Calu3 (cell line): ENCODE measurements at regions not wholly inside any gene's neighbourhood (a gene's known extent, or its start where the extent isn't known, plus 50 kb on each side); places are given as distances from the start of the nearest gene placed in this dataset.

Source experiments
- BruUV-seq: library from RNA; stranded (reverse); fragments of 400-500 nt; replicated peaks from 2 replicates; lab custom pipeline; 2021; lab: Mats Ljungman, UMichigan
- CTCF ChIA-PET: fragments of 300-600 bp; sonication (Branson Sonifier 250); formaldehyde crosslinking; loops from one replicate; lab custom pipeline; 2022; ENCODE audit warnings: antibody characterized with exemption; lab: Charles Lee
- DNase-seq: peaks from one replicate; pipeline ENCODE4 v3.0.0; 2022
- H3K27ac Mint-ChIP-seq: one replicate; pipeline ENCODE4 v1.8.0; 2022; ENCODE audit warnings: mixed read lengths; ENCODE audit not compliant: unreplicated experiment
- H3K27me3 Mint-ChIP-seq: one replicate; pipeline ENCODE4 v1.8.0; 2022; ENCODE audit warnings: mixed read lengths; ENCODE audit not compliant: unreplicated experiment
- H3K36me3 Mint-ChIP-seq: one replicate; pipeline ENCODE4 v1.8.0; 2022; ENCODE audit warnings: mild to moderate bottlenecking, moderate library complexity, mixed read lengths; ENCODE audit not compliant: insufficient read depth, unreplicated experiment
- H3K4me1 Mint-ChIP-seq: one replicate; pipeline ENCODE4 v1.8.0; 2022; ENCODE audit warnings: mild to moderate bottlenecking, low read depth, mixed read lengths; ENCODE audit not compliant: unreplicated experiment
- H3K4me3 Mint-ChIP-seq: one replicate; pipeline ENCODE4 v1.8.0; 2022; ENCODE audit warnings: mild to moderate bottlenecking, low read depth, moderate library complexity, mixed read lengths; ENCODE audit not compliant: unreplicated experiment
- H3K9me3 Mint-ChIP-seq: one replicate; pipeline ENCODE4 v1.8.0; 2022; ENCODE audit warnings: low read depth, mixed read lengths; ENCODE audit not compliant: unreplicated experiment
- intact Hi-C: fragments of 100-400 bp; cut with micrococcal nuclease; formaldehyde crosslinking; loops from one replicate; pipeline ENCODE4 v1.10.0; 2022; ENCODE audit not compliant: unreplicated experiment
- TF ChIP-seq, protein P1 (sequence below): fragments of 200-600 bp; IDR thresholded peaks from one replicate; pipeline ENCODE4 v1.8.0; 2022; ENCODE audit warnings: antibody characterized with exemption; ENCODE audit not compliant: unreplicated experiment

DNA sequence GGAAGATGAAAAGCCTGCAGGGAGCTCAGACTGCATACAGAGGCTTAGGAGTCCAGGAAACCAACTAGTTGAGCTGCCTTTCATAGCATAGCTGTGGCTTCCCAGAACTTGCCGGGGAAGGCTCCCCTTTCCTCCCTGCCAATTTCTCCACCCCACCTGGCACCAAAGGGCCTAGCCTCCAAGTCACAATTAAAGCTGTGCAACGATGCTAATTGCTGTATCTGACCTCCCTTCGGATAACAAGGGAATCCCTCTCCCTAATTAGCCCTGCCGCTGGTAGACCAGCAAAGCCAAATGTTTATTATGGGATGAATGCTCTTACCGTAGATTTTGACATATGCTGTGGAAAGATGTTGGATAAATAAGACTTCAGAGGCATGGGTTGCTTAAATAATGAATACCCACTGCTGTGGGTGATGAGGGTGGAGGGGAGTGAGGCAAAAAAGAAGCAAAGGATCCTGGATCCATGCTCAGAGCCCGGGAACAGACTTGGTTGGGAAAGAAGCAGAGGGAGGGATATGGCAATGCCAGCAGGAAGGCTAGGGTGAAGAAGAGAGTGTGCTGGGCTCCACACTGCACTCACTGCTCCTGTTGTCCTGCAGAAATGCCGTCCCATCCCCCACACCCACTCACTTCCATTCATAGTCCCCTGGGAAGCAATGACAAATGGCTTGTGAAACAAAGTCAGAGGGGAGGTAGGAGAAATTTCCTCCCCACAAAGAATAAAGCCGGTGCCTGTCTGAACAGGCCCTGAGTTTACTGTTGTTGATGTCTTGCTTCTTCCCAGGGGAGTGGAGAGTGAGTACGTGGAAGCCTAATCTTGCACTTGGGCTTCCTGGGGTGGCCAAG lies 608.1 kb upstream of the CADM1 start:
- peaks cover 13% of the 10 kb centered on the region for H3K27me3 Mint-ChIP-seq
- CTCF ChIA-PET: no interaction called here
- intact Hi-C loops: no loop called here
- no peak overlapping the region for H3K27ac Mint-ChIP-seq
- no TSS peak for BruUV-seq
- TF ChIP-seq, protein P1, sequence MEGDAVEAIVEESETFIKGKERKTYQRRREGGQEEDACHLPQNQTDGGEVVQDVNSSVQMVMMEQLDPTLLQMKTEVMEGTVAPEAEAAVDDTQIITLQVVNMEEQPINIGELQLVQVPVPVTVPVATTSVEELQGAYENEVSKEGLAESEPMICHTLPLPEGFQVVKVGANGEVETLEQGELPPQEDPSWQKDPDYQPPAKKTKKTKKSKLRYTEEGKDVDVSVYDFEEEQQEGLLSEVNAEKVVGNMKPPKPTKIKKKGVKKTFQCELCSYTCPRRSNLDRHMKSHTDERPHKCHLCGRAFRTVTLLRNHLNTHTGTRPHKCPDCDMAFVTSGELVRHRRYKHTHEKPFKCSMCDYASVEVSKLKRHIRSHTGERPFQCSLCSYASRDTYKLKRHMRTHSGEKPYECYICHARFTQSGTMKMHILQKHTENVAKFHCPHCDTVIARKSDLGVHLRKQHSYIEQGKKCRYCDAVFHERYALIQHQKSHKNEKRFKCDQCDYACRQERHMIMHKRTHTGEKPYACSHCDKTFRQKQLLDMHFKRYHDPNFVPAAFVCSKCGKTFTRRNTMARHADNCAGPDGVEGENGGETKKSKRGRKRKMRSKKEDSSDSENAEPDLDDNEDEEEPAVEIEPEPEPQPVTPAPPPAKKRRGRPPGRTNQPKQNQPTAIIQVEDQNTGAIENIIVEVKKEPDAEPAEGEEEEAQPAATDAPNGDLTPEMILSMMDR: no peak
- peaks cover 4% of the 10 kb centered on the region for H3K9me3 Mint-ChIP-seq
- no peaks in the 10 kb centered on the region for H3K36me3 Mint-ChIP-seq
- no peak overlapping the region for H3K4me3 Mint-ChIP-seq
- DNase-seq: no peak
- no peaks in the 10 kb centered on the region for H3K4me1 Mint-ChIP-seq

DNA sequence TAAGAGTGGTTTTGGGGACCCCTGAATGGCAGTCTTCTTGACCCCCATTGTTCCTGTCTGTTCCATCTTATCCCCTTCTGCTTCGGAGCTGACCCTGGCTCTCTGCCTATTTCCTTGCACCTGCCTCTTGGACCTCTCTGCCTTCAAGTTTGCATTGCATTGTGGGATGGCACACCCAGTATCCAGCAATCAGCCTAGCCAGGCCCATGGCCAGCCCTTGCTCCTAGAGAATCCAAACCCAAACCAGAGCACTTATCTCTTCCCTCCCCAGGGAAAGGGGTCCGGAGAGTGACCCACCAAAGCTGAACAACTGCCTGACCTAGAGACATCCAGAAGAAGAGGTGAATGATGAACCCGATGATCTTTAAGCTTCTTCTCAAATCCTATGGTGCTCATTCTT lies 607.3 kb upstream of the CADM1 start:
- Mint-ChIP-seq H3K9me3 (peaks cover 4% of the 10 kb centered on the region), H3K36me3 (no peaks in the 10 kb centered on the region), H3K27me3 (peaks cover 13% of the 10 kb centered on the region), H3K4me3 (no peak overlapping the region), H3K27ac (no peak overlapping the region), H3K4me1 (no peaks in the 10 kb centered on the region)
- TF ChIP-seq, protein P1: no peak
- no peak for DNase-seq
- CTCF ChIA-PET: no interaction called here
- intact Hi-C loops: no loop called here
- no TSS peak for BruUV-seq

DNA sequence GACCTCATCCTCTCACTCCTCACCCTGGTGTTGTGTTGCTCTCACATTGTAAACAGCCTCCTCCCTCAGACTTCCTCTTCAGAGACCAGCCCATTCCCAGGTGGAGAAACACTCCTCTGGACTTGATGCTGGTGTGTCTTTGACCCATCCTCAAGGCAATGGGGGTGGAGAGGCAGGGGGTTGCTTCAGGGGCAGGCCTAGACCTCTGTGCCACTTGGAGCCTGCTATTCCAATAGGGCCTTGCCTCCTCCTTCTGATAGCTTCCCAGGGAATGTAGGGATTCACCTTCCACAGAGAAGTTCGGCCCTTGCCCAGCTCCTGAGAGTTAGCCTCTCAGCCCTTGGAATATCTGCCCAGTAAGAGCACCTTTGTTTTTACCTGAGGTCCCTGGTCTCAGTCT lies 606.6 kb upstream of the CADM1 start:
- BruUV-seq: no TSS peak
- intact Hi-C loops: no loop called here
- CTCF ChIA-PET: no interaction called here
- TF ChIP-seq, protein P1: no peak
- H3K27ac Mint-ChIP-seq: no peak overlapping the region
- peaks cover 13% of the 10 kb centered on the region for H3K27me3 Mint-ChIP-seq
- DNase-seq: no peak
- H3K36me3 Mint-ChIP-seq: no peaks in the 10 kb centered on the region
- H3K4me3 Mint-ChIP-seq: no peak overlapping the region
- H3K9me3 Mint-ChIP-seq: peaks cover 4% of the 10 kb centered on the region
- H3K4me1 Mint-ChIP-seq: no peaks in the 10 kb centered on the region

DNA sequence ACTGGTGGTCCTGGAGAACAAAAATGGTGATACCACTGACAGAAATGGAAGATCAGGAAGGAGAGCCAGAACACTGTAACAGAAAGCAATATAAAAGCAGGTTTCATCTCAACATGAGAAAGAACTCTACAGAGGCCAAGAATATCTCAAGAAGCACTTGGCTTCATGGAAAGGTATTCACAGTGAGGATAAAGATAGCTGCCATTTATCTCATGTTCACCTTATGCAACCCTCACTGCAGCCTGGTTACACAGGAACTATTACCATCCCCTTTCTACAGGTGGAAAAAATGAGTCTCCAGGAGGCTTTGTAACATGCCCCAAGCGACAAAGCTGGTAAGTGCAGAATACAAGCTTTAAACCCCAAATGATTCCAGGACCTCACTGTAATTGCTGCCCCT lies 606.1 kb upstream of the CADM1 start:
- Mint-ChIP-seq H3K27ac (no peak overlapping the region), H3K36me3 (no peaks in the 10 kb centered on the region), H3K4me3 (no peak overlapping the region), H3K4me1 (no peaks in the 10 kb centered on the region), H3K9me3 (peaks cover 4% of the 10 kb centered on the region), H3K27me3 (peaks cover 13% of the 10 kb centered on the region)
- intact Hi-C loops: no loop called here
- DNase-seq: no peak
- no TSS peak for BruUV-seq
- TF ChIP-seq, protein P1: no peak
- CTCF ChIA-PET: no interaction called here
